Activated B cell treated with CpG ODN at 0.5 μM for 24 hours (primary cell): ENCODE measurements at regions not wholly inside any gene's neighbourhood (a gene's known extent, or its start where the extent isn't known, plus 50 kb on each side); places are given as distances from the start of the nearest gene placed in this dataset.

Experiments
- ATAC-seq: fragments of 200-7000 bp; cut with Tn5 transposase; one replicate; pipeline ENCODE4 v1.10.0; 2021; ENCODE audit warnings: low read depth, mild to moderate bottlenecking, moderate library complexity
- CTCF ChIA-PET: fragments of 350-600 bp; sonication (Branson Sonifier 250); formaldehyde crosslinking; loops from one replicate; lab custom pipeline; 2021; ENCODE audit warnings: antibody characterized with exemption; lab: Charles Lee
- POLR2A ChIA-PET: fragments of 350-600 bp; sonication (Branson Sonifier 250); formaldehyde crosslinking; loops from one replicate; lab custom pipeline; 2021; ENCODE audit warnings: antibody characterized with exemption; lab: Charles Lee
- DNase-seq: peaks from one replicate; pipeline ENCODE4 v3.0.0; 2022
- H3K27ac Mint-ChIP-seq: one replicate; pipeline ENCODE4 v1.8.0; 2020; ENCODE audit warnings: mixed read lengths
- H3K27me3 Mint-ChIP-seq: one replicate; pipeline ENCODE4 v1.8.0; 2021; ENCODE audit warnings: mixed read lengths
- H3K36me3 Mint-ChIP-seq: one replicate; pipeline ENCODE4 v1.8.0; 2021; ENCODE audit warnings: low read depth, mixed read lengths
- H3K4me1 Mint-ChIP-seq: one replicate; pipeline ENCODE4 v1.8.0; 2021; ENCODE audit warnings: mixed read lengths
- H3K4me3 Mint-ChIP-seq: one replicate; pipeline ENCODE4 v1.8.0; 2020; ENCODE audit warnings: mild to moderate bottlenecking, mixed read lengths
- H3K9me3 Mint-ChIP-seq: one replicate; pipeline ENCODE4 v1.8.0; 2020; ENCODE audit warnings: mixed read lengths
- CTCF ChIP-seq: fragments of 200-600 bp; IDR thresholded peaks from one replicate; pipeline ENCODE4 v1.8.0; 2022; ENCODE audit warnings: antibody characterized with exemption, mild to moderate bottlenecking
- intact Hi-C: fragments of 100-400 bp; cut with micrococcal nuclease; formaldehyde crosslinking; loops from one replicate; pipeline ENCODE4 v1.15.1; 2024

- CTCF ChIA-PET = no interaction called here
- POLR2A ChIA-PET = no interaction called here
- Mint-ChIP-seq H3K9me3 (peaks cover 5% of the 10 kb centered on the region), H3K4me3 (no peak overlapping the region), H3K4me1 (no peaks in the 10 kb centered on the region), H3K36me3 (no peaks in the 10 kb centered on the region), H3K27me3 (peaks cover 22% of the 10 kb centered on the region), H3K27ac (no peak overlapping the region)
- DNase-seq (no peak), ATAC-seq (no peak)
- intact Hi-C loops = no loop called here
- TF ChIP-seq CTCF = no peak
Measured at GRCh38 chr2:65686928-65687521, 254.6 kb upstream of the SPRED2 start.

- ChIA-PET CTCF (no interaction called here), POLR2A (no interaction called here)
- TF ChIP-seq CTCF = no peak
- Mint-ChIP-seq H3K4me1 (no peaks in the 10 kb centered on the region), H3K27me3 (peaks cover 41% of the 10 kb centered on the region), H3K4me3 (no peak overlapping the region), H3K36me3 (no peaks in the 10 kb centered on the region), H3K27ac (no peak overlapping the region), H3K9me3 (peaks cover 5% of the 10 kb centered on the region)
- DNase-seq (no peak), ATAC-seq (no peak)
- intact Hi-C loops = no loop called here
Measured at GRCh38 chr2:65681503-65681902, 249.1 kb upstream of the SPRED2 start.

DNA sequence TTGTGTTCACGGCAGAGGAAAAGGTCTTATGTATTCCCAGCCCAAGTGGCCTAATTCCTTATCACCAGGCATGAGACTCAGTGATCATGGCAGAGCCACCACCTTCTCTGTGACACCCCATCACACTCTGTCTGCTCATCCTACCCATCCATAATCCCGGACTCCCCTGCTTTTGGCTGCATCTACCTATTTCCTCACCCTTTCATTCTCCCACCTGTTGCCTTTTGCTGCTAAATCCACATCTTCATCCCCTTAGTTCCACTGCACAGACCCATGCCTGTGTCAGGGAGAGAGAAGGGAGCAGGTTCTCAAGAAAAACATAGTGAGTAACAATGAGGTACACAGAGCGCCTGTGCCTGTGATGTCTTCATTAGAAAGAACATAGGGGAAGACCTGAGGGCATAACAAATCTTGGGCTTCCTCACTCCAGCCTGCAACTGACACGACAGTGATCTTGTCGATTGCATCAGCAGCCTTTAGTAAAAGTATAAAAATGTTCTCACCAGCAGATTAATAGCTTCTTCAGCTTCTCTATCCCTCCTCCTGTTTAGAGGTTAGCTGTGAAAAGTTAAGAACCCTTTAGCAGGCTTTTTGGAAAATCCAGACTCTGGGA, 246.5 kb upstream of the SPRED2 start:
- ChIA-PET CTCF (no interaction called here), POLR2A (no interaction called here)
- Mint-ChIP-seq H3K36me3 (no peaks in the 10 kb centered on the region), H3K27me3 (peaks cover 36% of the 10 kb centered on the region), H3K4me1 (no peaks in the 10 kb centered on the region), H3K4me3 (no peak overlapping the region), H3K27ac (no peak overlapping the region), H3K9me3 (peaks cover 13% of the 10 kb centered on the region)
- TF ChIP-seq CTCF = no peak
- intact Hi-C loops = no loop called here
- ATAC-seq (no peak), DNase-seq (no peak)

DNA sequence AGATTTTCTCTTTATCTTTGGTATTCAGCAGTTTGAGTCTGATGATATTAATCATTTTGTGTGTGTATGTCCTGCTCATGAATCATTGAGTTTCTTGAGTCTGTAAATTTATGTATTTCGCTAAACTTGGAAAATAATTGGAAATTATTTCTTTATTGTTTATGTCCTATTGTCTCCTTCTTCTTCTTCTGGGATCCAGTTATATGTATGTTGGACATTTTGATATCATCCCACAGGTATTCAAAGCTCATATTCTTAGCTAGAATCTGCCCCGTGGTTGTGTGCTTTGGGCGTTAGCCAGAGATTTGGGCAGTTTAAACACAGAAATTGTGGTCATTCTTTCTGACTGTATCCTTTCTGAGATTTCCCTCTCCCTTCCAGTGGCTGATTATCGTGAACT, 243.0 kb upstream of the SPRED2 start:
- DNase-seq (no peak), ATAC-seq (no peak)
- intact Hi-C loops = no loop called here
- Mint-ChIP-seq H3K4me1 (no peaks in the 10 kb centered on the region), H3K36me3 (no peaks in the 10 kb centered on the region), H3K27ac (no peak overlapping the region), H3K27me3 (peaks cover 19% of the 10 kb centered on the region), H3K9me3 (peaks cover 8% of the 10 kb centered on the region), H3K4me3 (no peak overlapping the region)
- ChIA-PET POLR2A (no interaction called here), CTCF (no interaction called here)
- no peak for TF ChIP-seq CTCF

DNA sequence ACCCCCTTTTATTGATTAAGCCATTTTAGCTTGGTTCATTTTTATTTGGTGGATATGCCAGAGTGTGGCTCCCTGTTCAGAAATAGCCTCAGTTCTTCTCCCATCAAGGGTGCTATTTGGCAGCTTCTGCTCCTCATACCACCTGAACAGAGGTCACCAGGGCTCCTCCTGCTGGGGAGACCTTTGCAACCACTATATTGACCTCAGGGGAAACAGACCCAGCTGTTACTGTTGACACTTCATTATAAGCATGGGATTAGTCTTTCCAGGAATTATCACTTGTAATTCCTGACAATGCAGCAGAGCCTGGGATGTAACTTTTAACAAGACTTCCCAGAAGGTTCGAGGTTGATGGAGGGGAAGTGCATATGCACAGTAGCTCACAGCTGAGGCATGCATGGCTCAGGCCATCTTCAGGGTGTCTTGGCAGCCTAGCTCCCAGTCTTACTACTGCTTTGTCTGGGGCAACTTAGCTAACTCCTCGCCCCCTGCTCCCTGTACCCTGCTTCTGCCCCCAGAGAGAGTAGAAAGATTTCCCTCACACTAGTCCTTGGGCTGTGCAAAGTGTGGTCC, 239.4 kb upstream of the SPRED2 start:
- peaks cover 23% of the 10 kb centered on the region for H3K9me3 Mint-ChIP-seq
- H3K4me1 Mint-ChIP-seq = no peaks in the 10 kb centered on the region
- ChIA-PET CTCF (no interaction called here), POLR2A (no interaction called here)
- no peak for ATAC-seq
- H3K27me3 Mint-ChIP-seq = peaks cover 2% of the 10 kb centered on the region
- no peak overlapping the region for H3K27ac Mint-ChIP-seq
- no peak for TF ChIP-seq CTCF
- H3K36me3 Mint-ChIP-seq = no peaks in the 10 kb centered on the region
- H3K4me3 Mint-ChIP-seq = no peak overlapping the region
- no peak for DNase-seq
- intact Hi-C loops = no loop called here
